ENCODE measurements at regions not wholly inside any gene's neighbourhood (a gene's known extent, or its start where the extent isn't known, plus 50 kb on each side); places are given as distances from the start of the nearest gene placed in this dataset.

GRCh38 chrX:150197388-150197787 is 165.7 kb upstream of the MAMLD1 start:
- no TSS peak for BruUV-seq (replicated peaks)
- H3K4me3 ChIP-seq (replicated peaks in 1 of 3; ENCODE audit: insufficient read depth in 1 of 3, low read depth in 2 of 3, low read length in 3 of 3) = no peak overlapping the region
- no peaks in the 10 kb centered on the region for H3K27me3 ChIP-seq (ENCODE audit: control insufficient read depth in 1 of 2, insufficient read depth in 2 of 2, low read length in 2 of 2)
- no peak overlapping the region for H3K4me2 ChIP-seq (ENCODE audit: low read depth, low read length)
- no peak overlapping the region for H2AFZ ChIP-seq (ENCODE audit: low read length)
- no peaks in the 10 kb centered on the region for H3K9me3 ChIP-seq (ENCODE audit: low read length)
- in situ Hi-C loops (cut with HindIII; ENCODE audit: extremely low pct_ligation_motif_present, low pct_unique_long_range_greater_than_20kb) (no loop called here), intact Hi-C loops (cut with micrococcal nuclease; ENCODE audit: unreplicated experiment) (no loop called here)
- FAIRE-seq (no peak), ATAC-seq (no peak), DNase-seq (ENCODE audit: low spot score) (no peak)
- H3K27ac ChIP-seq (ENCODE audit: extremely low read length, insufficient read depth, low read length) = no peak overlapping the region
- no peaks in the 10 kb centered on the region for H3K36me3 ChIP-seq (replicated peaks in 1 of 2; ENCODE audit: control insufficient read depth in 1 of 2, insufficient read depth in 2 of 2, low read length in 2 of 2)
- H4K20me1 ChIP-seq (ENCODE audit: insufficient read depth, low read length) = no peaks in the 10 kb centered on the region
- H3K4me1 ChIP-seq (ENCODE audit: insufficient read depth, low read length) = no peaks in the 10 kb centered on the region
- no peak overlapping the region for H3K9ac ChIP-seq (ENCODE audit: insufficient read depth, low read depth, low read length)
- ChIA-PET CTCF (ENCODE audit: low intra/inter-chr PET ratio, low total read pairs) (no interaction called here), POLR2A (no interaction called here)
- TF ChIP-seq TOE1 (CRISPR knock-in tag; IDR thresholded peaks at IDR 0.05) (no peak), ZBTB42 (CRISPR knock-in tag; IDR thresholded peaks at IDR 0.05) (no peak), DMAP1 (CRISPR knock-in tag; IDR thresholded peaks at IDR 0.05) (no peak), ZNF766 (CRISPR knock-in tag; IDR thresholded peaks at IDR 0.05; ENCODE audit: borderline replicate concordance) (no peak), NR2F6 (IDR thresholded peaks at IDR 0.05) (no peak), NR2F6 (CRISPR knock-in tag; IDR thresholded peaks at IDR 0.05) (no peak), IKZF4 (CRISPR knock-in tag; IDR thresholded peaks at IDR 0.05; ENCODE audit: borderline replicate concordance, low read depth, not compliant biosample characterization) (no peak), ZNF121 (CRISPR knock-in tag; IDR thresholded peaks at IDR 0.05) (no peak), ZNF788 (CRISPR knock-in tag; IDR thresholded peaks at IDR 0.05; ENCODE audit: borderline replicate concordance) (no peak), ZNF781 (CRISPR knock-in tag; IDR thresholded peaks at IDR 0.05; ENCODE audit: borderline replicate concordance, not compliant biosample characterization) (no peak), MYNN (CRISPR knock-in tag; IDR thresholded peaks at IDR 0.05; ENCODE audit: low read depth) (no peak)
- TF ChIP-seq, protein P1, sequence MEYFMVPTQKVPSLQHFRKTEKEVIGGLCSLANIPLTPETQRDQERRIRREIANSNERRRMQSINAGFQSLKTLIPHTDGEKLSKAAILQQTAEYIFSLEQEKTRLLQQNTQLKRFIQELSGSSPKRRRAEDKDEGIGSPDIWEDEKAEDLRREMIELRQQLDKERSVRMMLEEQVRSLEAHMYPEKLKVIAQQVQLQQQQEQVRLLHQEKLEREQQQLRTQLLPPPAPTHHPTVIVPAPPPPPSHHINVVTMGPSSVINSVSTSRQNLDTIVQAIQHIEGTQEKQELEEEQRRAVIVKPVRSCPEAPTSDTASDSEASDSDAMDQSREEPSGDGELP (IDR thresholded peaks at IDR 0.05; ENCODE audit: borderline replicate concordance, low read depth) = no peak
- TF ChIP-seq, protein P2, sequence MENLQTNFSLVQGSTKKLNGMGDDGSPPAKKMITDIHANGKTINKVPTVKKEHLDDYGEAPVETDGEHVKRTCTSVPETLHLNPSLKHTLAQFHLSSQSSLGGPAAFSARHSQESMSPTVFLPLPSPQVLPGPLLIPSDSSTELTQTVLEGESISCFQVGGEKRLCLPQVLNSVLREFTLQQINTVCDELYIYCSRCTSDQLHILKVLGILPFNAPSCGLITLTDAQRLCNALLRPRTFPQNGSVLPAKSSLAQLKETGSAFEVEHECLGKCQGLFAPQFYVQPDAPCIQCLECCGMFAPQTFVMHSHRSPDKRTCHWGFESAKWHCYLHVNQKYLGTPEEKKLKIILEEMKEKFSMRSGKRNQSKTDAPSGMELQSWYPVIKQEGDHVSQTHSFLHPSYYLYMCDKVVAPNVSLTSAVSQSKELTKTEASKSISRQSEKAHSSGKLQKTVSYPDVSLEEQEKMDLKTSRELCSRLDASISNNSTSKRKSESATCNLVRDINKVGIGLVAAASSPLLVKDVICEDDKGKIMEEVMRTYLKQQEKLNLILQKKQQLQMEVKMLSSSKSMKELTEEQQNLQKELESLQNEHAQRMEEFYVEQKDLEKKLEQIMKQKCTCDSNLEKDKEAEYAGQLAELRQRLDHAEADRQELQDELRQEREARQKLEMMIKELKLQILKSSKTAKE (CRISPR knock-in tag; IDR thresholded peaks at IDR 0.05; ENCODE audit: borderline replicate concordance) = no peak
- TF ChIP-seq, protein P3, sequence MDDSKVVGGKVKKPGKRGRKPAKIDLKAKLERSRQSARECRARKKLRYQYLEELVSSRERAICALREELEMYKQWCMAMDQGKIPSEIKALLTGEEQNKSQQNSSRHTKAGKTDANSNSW (CRISPR knock-in tag; IDR thresholded peaks at IDR 0.05; ENCODE audit: borderline replicate concordance) = no peak
- TF ChIP-seq, protein P4, sequence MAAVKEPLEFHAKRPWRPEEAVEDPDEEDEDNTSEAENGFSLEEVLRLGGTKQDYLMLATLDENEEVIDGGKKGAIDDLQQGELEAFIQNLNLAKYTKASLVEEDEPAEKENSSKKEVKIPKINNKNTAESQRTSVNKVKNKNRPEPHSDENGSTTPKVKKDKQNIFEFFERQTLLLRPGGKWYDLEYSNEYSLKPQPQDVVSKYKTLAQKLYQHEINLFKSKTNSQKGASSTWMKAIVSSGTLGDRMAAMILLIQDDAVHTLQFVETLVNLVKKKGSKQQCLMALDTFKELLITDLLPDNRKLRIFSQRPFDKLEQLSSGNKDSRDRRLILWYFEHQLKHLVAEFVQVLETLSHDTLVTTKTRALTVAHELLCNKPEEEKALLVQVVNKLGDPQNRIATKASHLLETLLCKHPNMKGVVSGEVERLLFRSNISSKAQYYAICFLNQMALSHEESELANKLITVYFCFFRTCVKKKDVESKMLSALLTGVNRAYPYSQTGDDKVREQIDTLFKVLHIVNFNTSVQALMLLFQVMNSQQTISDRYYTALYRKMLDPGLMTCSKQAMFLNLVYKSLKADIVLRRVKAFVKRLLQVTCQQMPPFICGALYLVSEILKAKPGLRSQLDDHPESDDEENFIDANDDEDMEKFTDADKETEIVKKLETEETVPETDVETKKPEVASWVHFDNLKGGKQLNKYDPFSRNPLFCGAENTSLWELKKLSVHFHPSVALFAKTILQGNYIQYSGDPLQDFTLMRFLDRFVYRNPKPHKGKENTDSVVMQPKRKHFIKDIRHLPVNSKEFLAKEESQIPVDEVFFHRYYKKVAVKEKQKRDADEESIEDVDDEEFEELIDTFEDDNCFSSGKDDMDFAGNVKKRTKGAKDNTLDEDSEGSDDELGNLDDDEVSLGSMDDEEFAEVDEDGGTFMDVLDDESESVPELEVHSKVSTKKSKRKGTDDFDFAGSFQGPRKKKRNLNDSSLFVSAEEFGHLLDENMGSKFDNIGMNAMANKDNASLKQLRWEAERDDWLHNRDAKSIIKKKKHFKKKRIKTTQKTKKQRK (IDR thresholded peaks at IDR 0.05; ENCODE audit: low read length) = no peak
- TF ChIP-seq, protein P5, sequence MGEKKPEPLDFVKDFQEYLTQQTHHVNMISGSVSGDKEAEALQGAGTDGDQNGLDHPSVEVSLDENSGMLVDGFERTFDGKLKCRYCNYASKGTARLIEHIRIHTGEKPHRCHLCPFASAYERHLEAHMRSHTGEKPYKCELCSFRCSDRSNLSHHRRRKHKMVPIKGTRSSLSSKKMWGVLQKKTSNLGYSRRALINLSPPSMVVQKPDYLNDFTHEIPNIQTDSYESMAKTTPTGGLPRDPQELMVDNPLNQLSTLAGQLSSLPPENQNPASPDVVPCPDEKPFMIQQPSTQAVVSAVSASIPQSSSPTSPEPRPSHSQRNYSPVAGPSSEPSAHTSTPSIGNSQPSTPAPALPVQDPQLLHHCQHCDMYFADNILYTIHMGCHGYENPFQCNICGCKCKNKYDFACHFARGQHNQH (CRISPR knock-in tag; IDR thresholded peaks at IDR 0.05) = no peak
- H3K79me2 ChIP-seq (ENCODE audit: insufficient read depth, low read length) = no peaks in the 10 kb centered on the region
- WGBS (ENCODE audit: low lambda C conversion rate) = no CpG with 5 or more reads among the region's 2 CpGs

Data from HepG2 (cell line).